ENCODE measurements at regions not wholly inside any gene's neighbourhood (a gene's known extent, or its start where the extent isn't known, plus 50 kb on each side); places are given as distances from the start of the nearest gene placed in this dataset.
"Not testable (repeated sequence)": the region's sequence is repeated elsewhere in the genome, so short reads cannot be mapped to it uniquely, and the experiment has no call there.

DNA sequence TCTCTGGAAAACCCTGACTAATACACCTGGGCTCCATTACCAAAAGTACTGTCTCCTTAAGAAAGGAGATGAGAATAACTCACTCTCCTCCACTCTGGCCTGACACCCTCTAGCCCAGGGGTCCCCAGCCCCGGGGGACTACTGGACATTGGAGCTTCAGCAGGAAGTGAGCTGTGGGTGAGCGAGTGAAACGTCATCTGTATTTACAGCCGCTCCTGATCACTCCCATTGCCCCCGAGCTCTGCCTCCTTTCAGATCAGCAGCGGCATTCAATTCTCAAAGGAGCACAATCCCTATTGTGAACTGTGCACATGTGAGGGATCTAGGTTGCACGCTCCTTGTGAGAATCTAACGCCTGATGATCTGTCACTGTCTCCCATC lies 126.3 kb upstream of the TNRC6C start:
- no peak for DNase-seq

DNA sequence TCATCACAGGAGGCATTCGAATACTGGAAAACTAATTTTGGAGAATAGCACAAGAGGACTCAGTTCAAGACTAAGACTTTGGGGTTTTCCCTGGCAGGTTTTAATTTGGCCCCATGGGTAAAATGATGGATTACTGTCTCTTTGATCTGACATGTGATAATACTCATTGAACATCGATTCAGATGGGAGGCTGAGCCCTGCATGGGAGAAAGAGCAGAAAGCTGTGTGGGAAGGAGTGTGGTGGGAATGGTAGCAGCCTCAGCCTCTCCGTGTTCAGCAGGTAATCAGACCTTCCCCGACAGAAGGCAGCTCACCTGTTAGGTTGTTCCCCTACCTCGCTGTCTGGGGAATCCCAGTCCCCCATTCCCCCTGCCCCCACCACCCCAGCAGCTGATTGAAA lies 124.7 kb upstream of the TNRC6C start:
- no peak for DNase-seq

DNA sequence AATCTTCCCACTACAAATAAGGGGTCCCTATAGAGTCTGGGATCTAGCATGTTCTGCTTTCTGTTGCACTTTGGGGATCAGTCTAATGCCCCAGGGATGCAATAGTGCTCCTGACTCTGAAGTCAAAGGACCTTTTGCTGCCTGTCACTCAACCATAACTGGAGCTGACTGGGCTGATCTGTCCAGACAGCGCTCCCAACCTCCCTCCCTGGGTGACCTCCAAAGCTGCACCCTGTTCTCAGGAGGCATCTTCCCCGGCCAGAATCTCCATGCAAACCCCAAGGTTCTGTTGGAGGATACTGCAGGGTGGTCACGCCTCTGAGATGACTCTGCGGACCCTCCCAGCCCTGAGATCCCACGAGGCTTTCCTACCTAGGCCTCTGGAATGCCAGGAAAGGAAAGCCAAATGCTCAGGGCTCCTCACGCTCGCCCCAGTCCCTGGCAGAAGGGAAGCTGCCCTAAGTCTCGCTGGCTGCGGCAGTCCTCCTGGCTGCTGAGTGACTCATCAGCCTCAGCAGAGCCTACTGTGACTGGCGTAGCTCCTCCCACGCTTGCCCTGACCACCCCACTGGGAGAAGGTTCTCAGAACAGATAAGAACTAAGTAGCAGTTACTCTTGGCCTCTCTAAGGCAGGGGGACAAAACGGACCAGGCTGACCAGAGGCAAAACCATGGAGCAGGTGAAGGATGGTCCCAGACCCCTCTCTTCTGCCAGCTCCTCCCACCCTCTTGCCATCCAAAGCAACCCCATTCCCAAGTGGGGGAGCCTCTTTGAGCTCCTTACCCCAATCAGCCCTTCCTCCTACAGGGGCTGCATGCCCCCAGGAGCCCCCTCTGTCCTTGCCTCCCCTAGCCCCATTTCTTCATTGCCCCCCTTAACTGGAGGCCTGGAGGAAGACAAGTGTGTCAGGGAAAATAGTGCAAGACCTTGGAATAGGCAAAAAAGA lies 124.1 kb upstream of the TNRC6C start:
- DNase-seq, result no peak

DNA sequence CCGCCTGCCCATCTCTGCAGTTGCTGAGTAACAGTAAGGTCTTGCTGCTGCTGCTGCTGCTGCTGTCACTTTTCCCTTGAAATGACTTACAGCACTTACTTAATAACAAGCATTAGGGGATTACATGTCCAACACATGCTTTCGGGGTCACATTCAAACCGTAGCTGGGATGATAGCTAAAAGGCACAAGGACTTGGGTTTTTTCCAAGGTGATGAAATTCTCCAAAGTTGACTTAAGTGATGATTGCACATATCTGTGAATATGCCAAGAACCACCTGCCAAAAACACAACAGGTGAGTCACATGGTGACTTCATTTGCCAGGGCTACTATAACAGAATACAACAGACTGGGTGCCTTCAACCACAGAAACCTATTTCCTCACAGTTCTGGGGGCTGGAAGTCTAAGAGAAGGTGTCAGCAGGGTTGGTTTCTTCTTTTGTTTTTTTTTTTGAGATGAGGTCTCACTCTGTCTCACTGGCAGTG lies 121.9 kb upstream of the TNRC6C start:
- no peak for DNase-seq

DNA sequence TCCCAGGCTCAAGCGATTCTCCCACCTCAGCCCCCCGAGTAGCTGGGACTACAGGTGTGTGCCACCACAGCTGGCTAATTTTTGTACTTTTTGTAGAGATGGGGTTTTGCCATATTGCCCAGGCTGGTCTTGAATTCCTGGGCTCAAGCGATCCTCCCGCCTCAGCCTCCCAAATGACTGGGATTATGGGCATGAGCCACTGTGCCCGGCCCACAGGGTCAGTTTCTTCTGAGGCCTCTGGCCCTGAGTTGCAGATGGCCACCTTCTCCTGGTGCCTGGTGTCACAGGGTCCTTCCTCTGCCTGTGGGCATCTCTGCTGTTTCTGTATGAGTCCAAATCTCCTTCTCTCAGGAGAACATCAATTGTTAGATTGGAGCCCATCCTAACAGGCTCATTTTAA lies 121.4 kb upstream of the TNRC6C start:
- DNase-seq, result not testable (repeated sequence)

DNA sequence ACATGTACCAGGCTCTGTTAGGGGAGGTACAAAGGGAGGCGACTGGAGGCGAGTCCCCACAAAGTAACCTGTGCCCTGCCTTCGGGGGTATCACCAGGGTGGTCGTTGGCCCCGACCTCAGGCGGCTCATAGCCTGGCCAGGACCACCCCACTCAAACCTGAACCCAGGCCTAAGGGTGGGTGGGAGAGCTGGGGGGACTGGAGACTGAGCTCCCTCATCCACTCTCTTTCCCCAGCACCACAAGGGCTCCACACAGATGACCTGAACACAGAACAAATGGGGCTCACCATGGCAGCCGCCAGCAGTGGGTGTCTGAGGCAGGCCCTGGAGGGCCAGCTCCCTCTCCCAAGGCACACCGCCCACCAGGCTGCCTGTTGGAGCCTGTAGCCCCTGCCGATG lies 120.6 kb upstream of the TNRC6C start:
- DNase-seq, result no peak

DNA sequence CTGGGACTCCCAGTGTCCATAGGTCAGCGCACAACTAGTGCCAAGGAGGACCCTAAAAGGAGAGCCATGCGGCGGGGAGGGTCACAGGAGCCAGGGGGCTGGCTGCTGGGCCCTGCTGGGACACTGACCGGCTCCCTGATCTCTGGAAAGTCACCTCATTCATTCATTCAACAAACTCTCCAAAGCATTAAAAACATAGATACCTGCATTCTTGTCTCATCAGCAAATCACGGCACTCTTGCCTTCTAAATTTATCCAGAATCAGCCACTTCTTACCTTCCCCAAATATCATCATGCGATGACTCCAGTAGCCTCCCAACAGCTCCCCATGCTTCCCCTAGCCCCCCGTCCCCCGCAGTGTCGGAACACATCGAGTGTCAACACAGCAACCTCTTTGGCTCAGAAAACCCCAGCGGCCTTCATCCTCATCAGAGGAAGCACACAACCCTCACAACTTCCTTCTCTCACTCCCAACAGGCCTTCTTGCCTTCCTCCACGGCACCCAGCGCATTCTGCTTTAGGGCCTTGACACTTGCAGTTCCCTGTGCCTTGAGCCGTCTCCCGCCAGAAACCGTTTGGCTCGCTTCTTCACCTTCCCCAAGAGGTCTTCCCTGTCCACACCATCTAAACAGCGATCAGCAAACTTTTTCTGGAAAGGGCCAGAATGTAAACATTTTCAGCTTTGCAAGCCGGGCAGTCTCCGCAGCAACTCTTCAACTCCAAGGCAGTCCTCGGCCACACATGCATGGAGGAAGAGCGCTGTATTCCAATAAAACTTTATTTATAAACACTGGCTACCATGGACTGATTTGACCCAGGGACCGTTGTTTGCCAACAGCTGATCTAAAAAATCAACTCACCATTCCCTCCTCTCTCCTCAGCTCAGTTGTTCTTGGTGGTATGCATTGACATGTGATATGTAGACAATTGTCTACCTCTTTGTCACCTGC lies 119.5 kb upstream of the TNRC6C start:
- DNase-seq, result no peak

DNA sequence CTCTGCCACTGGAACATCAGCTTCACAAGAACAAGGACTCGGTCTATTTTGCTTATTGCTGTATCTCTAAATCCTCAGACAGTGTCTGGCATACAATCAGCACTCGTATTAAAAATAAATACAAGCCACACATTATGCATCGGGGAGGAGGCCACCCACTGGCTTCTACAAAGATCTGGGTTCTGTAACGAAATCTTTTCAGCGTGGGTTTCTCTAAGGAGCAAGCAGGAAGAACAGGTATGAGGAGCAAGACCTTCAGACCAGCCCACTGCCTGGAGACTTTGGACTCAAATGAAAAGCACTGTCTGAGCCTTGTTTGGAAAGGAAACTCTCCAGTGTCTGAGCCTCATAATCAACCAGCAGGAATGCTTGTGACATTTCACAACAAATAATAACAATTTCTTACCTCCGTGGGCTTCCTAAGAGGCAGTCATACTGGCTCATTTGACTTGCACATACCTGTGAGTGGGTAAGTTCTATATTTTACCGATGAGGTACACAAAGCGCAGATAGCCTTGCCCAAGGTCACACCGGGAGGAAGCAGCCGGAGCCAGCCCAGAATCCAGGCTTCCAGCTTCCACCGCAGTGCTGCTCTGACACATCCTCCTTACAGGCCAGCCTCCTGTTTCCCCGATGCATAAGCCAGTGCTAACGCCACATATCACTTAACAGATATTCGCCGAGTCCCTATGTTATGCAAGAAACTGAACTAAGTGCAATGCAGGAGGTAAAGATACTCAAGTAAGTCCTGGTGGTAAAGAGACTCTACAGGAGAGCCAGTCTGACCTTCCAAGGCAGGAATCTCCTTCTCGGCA lies 118.6 kb upstream of the TNRC6C start:
- DNase-seq, result no peak

DNA sequence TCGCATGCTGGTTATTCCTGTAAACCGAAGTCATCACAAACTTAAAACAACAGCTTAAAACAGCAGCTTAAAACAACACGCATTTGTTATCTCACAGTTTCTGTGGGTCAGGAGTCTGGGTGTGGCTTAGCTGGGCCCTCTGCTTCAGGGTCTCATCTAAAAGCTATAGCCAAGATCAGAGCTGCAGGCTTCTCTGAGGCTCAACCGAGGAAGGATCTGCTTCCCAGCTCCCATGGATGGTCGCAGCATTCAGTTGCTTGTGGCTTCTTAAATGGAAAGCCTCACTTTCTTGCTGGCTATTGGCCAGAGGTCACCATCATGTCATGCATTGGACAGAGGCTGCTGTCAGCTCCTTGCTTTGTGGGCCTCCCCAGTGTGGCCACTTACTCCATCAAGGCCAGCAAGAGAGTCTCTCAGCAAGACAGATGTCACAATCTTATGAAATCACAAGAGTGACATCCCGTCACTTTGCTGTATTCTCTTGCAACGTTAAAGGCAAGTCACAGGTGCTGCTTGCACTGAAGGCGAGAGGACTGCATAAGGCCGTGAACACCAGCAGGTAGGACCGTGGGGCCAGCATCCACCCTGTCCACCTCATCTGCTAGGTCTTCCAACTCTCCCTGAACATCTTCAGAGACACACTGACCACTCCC lies 117.9 kb upstream of the TNRC6C start:
- DNase-seq, result no peak

DNA sequence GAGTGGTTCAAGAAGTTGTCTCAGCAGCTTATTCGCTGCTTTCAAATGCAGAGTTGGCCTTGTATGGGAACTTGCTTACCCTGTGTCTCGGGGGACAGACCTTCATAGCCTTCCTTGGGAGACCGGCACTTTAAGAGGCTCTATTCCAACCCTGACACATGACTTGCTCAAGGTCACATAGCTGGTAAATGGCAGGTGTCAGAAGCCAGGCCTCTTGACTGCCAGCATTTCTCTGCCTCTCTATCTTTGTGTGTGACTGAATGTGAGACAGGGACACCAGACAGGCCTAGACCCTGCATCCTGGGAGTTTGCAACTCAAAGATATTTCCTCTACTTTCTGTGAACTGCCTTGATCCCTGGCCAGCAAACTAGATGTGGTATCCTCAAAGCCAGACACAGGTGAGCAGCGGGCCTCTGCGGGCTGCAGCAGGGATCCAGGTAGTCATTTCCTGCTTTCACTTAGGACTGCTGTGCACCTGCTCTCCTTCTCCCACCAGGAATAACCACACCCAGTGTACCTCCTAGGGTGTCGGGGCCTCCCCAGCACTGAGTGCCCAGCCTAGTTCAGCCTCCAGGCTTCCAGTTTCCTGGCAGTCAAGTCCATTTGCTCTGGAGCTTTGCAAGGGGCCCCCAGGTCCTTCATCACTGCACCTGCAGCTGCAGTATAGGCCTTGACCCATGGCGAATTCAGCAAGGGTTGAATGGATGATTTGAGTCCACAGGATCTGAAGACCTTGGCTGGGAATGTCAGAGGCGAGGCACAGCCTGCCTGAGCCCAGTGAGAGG lies 116.6 kb upstream of the TNRC6C start:
- DNase-seq, result peak in 1 of 2 experiments; percentile 49

DNA sequence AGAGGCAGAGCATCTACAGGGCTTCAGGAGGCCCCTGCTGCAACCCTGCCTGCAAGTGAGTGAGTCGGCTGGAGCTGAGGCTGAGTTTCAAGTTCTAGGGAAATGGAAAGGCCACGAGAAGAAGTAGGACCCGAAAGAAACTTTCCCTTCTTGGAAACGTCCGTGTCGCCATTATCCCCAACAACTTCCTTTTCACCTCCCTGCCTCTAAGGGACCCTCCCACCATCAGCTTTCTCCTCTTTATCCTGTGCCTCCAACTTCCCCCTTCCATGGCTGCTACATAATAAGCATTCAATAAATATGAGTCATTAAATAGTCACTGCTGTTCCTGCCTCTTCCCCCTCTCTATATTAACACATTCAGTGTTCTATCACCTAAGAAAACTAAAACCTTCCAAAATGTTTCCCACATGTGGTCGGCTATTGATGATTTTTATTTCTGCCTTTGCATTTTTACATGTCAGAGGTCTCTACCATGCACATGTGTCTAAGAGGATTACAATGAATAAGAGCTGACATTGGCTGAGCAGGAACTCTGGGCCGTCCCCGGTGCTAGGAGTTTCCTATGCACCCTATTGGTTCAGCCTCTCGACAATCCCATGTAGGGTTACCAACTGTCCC lies 115.9 kb upstream of the TNRC6C start:
- DNase-seq, result no peak

DNA sequence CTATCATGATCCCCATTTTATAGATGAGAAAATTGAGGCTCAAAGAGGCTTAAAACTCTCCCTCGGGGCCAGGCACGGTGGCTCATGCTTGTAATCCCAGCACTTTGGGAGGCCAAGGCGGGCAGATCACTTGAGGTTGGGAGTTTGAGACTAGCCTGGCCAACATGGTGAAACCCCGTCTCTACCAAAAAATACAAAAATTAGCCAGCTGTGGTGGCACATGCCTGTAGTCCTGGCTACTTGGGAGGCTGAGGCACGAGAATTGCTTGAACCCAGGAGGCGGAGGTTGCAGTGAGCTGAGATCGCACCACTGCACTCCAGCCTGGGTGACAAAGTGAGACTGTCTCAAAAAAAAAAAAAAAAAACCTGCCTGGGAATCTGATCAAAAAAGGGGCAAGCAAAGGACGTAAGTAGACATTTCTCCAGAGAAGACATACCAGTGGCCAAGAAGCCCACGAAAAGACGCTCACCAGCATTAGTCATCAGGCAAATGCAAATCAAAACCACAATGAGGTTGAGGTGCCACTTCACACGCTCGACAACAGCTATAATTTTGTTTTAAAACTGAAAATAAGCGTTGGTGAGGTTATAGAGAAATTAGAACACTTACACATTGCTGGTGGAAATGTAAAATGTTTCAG lies 115.1 kb upstream of the TNRC6C start:
- DNase-seq, result not testable (repeated sequence)

DNA sequence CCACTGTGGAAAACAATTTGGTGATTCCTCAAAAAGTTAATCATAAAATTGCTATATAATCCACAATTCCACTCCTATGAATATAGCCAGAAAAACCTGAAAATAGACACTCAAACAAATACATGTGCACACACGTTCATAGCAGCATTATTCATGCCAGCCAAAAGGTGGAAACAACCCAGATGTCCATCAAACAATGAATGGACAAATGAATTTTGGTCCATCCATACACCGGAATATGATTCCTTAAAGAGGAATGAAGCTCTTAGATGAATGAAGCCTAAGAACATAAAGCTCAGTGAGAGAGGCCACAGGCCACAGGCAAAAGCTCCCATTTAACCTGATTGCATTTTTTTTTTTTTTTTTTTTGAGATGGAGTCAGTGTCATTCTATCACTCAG lies 114.6 kb upstream of the TNRC6C start:
- no peak for DNase-seq

DNA sequence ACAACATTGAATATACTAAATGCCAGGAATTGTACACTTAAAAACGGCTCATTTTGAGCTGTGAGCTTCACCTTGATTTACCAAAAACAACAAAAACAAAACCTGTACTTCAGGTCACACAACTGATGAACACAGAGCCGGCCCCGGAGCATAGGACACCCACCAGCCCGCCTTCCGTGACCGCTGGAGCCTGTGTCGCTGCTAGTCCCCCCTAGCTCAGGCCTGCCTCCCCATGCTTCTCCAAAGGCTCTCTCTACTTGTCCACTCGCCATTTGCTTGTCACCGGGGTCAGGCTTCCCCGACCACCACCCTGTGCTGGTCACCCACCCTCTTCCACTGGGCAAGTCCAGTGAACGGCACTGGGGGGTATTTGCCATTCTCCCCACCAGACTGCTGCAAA lies 113.8 kb upstream of the TNRC6C start:
- no peak for DNase-seq

DNA sequence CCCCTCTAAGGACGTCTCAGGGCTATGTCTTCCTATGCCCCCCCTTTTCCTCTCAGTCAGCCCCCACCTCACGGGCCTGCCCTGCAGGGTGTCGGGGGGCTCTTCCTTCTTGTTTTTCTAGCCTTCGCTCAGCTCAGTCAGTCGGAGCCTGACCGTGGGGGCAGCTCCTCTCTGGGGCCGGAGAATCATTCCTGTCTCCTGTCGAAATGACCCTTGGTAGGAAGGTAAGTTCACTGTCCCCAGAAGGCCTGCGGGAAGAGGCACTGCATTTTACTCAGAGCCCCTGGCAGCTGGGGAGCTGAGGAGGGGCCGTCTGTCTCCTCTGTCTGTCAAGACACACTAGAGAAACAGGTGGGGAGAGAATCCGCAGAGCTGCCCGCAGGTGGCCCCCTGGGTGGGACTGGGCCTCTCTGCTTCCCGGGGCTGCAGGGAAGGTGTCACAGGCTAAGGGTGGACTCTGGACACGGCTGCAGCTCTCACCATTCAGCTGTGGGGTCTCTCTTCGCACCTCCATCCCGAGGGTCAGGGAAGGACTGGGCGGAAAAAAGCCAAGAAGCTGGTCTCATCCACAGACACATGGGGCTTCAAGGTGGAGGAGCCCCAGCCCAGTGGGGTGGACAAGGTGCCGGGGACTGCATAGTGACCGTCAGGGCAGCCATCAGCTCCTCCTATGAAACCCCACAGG lies 112.8 kb upstream of the TNRC6C start:
- DNase-seq, result no peak

DNA sequence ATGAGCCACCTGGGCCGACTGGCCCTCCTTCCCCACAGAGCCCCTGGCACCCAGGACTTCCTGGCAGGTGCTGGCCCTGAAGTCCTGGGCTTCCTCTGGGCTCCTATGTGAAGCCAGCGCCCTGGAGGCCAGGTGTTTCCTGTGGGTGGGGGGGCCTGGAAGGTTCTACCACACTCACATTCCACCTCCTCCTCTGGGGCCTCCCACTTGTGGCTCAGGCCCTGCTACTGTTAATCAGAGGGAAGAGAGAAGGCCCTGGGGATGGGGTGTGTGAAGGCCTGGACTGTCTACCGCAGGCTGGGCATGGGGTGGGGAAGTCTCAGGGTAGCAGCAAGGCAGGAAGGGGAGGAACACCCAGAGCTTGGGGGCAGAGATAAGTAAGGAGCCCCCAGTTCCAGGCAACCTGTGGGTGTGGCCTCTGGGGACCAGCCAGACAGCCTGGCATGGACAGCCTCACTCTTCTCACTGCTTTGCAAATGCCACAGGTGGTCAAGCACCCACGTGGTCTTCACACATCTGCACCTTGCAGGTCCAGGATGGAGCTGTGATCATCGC lies 111.9 kb upstream of the TNRC6C start:
- DNase-seq, result no peak

DNA sequence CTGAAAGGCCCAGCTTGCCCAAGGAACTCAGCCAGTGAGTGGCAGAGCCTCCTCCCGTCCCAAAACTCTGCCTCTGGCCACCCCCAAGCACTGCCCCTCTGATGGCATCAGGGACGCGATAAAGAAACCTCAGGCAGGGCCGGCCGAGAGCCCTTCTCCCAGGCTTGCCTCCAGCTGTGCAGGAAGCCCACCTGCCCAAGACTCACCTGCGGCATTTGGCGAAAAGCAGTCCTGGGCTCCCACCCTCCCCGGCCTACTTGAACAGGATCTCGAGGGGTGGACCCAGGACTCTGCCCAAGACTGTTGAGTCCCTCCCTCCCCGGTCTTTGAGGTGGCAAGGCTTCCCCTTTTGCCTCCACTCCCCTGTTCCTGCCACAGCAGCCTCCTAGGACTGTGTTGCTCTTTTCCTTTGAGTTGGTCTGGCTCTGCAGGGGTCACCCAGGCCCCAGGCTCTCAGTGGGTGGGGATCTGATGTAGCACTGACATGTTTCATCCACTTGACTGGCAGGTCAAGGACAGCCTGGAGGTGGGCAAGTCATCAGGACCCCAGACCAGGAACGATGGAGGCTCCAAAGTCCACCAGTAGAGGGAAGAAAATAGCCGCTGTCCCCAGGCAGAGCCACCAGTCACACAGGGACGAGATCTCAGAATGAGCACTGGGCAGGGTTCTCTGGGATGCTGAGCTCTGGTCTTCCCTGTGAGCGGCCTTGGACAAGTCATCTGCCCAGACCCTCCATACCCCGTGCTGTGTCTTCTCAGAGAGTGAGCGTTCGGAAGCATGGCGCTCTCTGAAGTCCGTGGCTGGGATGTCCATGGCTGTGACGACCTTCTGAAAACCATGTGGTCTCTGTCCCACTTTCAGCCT lies 111.0 kb upstream of the TNRC6C start:
- DNase-seq, result no peak

DNA sequence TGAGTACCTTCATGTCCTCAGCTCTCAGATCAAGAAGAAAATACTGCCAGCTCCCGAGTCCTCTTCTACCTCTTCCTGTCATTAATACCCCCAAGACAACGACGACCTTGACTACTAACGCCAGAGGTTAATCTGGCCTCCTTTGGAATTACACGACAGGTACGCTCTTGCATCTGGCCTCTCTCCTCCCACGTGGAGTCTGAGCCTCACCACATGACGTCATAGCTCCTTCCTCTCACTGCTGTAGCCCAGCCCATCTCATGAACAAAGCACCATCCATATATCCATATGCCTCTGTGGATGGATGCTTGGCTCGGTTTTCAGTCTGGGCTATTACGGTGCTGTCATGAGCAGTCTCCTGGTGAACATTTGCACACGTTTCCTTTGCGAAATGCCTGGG lies 110.2 kb upstream of the TNRC6C start:
- DNase-seq, result no peak
